Neural progenitor cell (in vitro differentiated cells): ENCODE measurements at regions not wholly inside any gene's neighbourhood (a gene's known extent, or its start where the extent isn't known, plus 50 kb on each side); places are given as distances from the start of the nearest gene placed in this dataset.

Experiments used
- CTCF ChIP-seq: fragments of 200-600 bp; sonication (generic); IDR thresholded peaks from 2 replicates; pipeline ENCODE4 v1.5.1; 2017; ENCODE audit warnings: antibody characterized with exemption, mild to moderate bottlenecking
- EZH2 ChIP-seq: fragments of 200-600 bp; sonication (generic); IDR thresholded peaks from 2 replicates; pipeline ENCODE4 v1.6.1; 2017; ENCODE audit warnings: antibody characterized with exemption, mild to moderate bottlenecking, moderate library complexity
- EZH2phosphoT487 ChIP-seq: fragments of 200-600 bp; sonication (generic); IDR thresholded peaks from 2 replicates; pipeline ENCODE4 v1.6.1; 2017; ENCODE audit warnings: antibody characterized with exemption

GRCh38 chr18:24935896-24936295 is 416.1 kb downstream of the ZNF521 start:
- TF ChIP-seq CTCF (no peak), EZH2 (no peak), EZH2phosphoT487 (no peak)
